Activated naive CD4-positive, alpha-beta T cell treated with anti-CD3 and anti-CD28 coated beads, Interleukin-2, amount 50 U/mL, for 72 hours (primary cell): ENCODE measurements at regions not wholly inside any gene's neighbourhood (a gene's known extent, or its start where the extent isn't known, plus 50 kb on each side); places are given as distances from the start of the nearest gene placed in this dataset.
A peak's percentile ranks its signal among the peaks of the same experiment; 100 is the strongest.

Experiments used
- ATAC-seq, 2 donors: fragments of 150-1000 bp; cut with Tn5 transposase; 2 replicates each; pipeline ENCODE4 v1.10.0; 2021; ENCODE audit warnings: mild to moderate bottlenecking in 2 of 2, moderate library complexity in 2 of 2
- DNase-seq, 2 donors: peaks; one replicate each; pipeline ENCODE4 v3.0.0; 2021 to 2022; ENCODE audit warnings: low spot score in 2 of 2
- H3K27ac Mint-ChIP-seq, 2 donors: one replicate each; pipeline ENCODE4 v1.8.0; 2022; ENCODE audit warnings: mild to moderate bottlenecking in 2 of 2, mixed read lengths in 2 of 2
- H3K36me3 Mint-ChIP-seq, 2 donors: one replicate each; pipeline ENCODE4 v1.8.0; 2022; ENCODE audit warnings: mixed read lengths in 2 of 2
- H3K9me3 Mint-ChIP-seq, 2 donors: one replicate each; pipeline ENCODE4 v1.8.0; 2022; ENCODE audit warnings: mixed read lengths in 2 of 2

DNA sequence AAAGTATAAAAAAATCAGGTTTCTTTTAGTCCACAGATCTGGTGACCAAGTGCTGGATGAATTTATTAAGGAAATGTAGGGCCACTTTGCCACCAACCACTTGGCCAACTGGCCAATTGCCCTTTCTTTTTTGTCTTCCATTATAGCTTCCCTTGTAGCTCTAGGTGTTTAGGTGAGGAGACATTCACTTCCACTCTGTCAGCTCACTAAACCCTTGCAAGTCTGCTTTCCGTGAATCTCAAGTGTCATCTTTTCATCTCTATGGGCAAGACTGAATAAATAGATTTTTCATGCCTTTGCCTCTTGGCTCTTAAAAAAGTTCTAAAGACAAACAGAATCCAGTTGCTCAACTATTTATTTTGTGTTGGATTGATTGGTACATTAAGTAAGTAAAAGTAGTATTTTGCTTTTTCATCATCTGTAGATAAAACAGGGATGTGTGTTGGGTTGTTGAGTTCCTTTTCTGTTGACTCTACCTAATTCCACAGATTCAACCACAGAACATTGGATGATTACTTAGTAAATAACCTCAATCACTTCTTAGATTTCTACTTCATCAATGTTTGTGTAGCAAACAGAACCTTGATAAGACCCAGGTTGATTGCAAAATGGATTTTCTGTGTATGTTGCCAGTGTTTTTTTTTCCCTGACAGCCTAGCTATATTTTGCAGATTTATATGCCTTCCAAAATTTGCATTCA lies 68.1 kb upstream of the GRXCR1 start:
- no peak for ATAC-seq
- no peaks in the 10 kb centered on the region for H3K36me3 Mint-ChIP-seq
- no peak for DNase-seq
- no peak overlapping the region for H3K27ac Mint-ChIP-seq
- no peaks in the 10 kb centered on the region for H3K9me3 Mint-ChIP-seq

DNA sequence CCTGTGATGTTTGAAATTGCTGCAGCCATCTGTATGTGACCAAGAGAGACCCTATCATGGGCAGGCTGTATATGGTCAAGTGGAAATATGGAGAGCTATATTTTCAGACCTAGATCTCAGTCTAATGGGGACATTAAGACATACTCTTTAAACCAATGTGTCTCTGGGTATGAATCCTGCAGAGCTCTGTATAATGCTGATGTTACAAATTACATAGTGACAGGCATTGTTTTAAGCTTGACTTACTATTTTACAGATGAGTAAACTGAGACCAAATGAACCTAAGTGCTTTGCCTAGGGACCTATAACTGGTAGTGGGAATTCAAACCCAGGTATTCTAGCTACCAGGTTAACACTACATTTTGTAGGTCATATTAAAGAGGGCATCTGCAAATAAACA lies 71.3 kb upstream of the GRXCR1 start:
- Mint-ChIP-seq H3K36me3 (no peaks in the 10 kb centered on the region), H3K27ac (no peak overlapping the region), H3K9me3 (no peaks in the 10 kb centered on the region)
- no peak for ATAC-seq
- DNase-seq: no peak

DNA sequence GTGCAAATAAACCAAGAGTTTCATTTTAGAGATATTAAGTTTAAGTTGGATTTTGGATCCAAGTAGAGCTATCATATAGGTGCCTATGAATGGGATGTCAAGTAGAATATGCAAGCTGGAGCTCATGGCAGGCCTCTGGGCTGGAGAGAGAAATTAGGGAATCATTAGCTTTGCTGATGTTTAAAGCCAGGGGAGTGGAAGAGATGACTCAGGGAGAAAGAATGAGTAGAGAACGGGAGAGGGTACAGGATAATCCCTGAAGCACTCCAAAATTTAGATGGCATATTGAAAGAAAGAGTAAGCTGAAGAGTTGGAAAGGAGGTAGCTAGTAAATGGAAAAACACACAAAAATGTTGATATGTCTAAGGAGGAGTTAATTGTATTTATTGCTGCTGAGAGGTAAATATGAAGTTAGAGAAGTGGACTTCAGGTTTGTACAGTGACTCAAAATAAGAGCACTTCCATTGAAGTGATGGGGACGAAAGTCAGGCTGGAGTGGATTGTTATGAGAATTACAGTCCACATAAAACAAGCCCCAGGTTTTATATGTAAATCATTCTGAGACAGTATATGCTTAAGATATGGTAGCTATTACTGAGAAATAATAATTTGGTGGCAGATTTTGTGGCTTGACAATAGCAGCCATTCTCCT lies 72.5 kb upstream of the GRXCR1 start:
- Mint-ChIP-seq H3K27ac (no peak overlapping the region), H3K9me3 (no peaks in the 10 kb centered on the region), H3K36me3 (no peaks in the 10 kb centered on the region)
- DNase-seq (no peak), ATAC-seq (no peak)

- Mint-ChIP-seq H3K36me3 (no peaks in the 10 kb centered on the region), H3K27ac (no peak overlapping the region), H3K9me3 (no peaks in the 10 kb centered on the region)
- DNase-seq (no peak), ATAC-seq (no peak)
Observed at GRCh38 chr4:42817913-42818312, 74.6 kb upstream of the GRXCR1 start.

GRCh38 chr4:42816880-42817400 lies 75.6 kb upstream of the GRXCR1 start:
- H3K36me3 Mint-ChIP-seq: no peaks in the 10 kb centered on the region
- no peak overlapping the region for H3K27ac Mint-ChIP-seq
- H3K9me3 Mint-ChIP-seq: no peaks in the 10 kb centered on the region
- no peak for ATAC-seq
- DNase-seq: no peak

- Mint-ChIP-seq H3K36me3 (no peaks in the 10 kb centered on the region), H3K9me3 (no peaks in the 10 kb centered on the region)
- no peak for ATAC-seq
Observed at GRCh38 chr4:42816189-42816879, 76.2 kb upstream of the GRXCR1 start.

DNA sequence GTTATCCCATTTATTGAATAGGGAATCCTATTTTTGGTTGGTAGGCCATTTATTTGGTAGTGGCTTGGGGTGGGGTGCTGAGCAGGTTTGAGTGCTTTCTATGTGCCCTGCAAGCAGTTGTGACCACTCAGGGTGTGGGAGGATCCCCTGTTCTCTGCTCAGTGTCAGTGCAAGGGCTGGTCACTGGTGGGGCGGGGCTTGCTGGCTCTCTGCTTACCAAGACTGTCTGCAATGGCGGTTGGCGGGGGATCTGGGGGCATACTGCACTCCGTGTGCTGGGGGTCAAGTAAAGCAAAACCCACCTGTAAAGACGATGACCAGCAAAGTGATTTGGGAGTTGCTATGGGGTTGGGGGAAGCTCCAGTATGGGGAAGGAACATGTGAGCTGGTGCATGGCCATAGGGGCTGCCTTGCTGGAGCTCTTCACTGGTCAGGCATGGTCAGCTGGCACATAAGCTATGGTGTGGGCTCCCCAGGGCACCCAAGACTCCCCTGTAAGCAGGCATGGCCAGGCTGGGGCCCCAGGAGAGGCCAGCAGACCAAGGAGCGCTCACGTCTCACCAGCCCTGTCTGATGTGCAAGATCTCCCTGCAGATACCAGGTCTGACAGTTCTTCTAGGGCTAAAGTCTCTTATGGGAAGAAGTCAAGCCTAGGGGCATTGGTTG lies 83.0 kb upstream of the GRXCR1 start:
- Mint-ChIP-seq H3K36me3 (no peaks in the 10 kb centered on the region), H3K27ac (no peak overlapping the region), H3K9me3 (no peaks in the 10 kb centered on the region)
- no peak for ATAC-seq
- DNase-seq: no peak

More at GRCh38 chr4:42816189-42816879, 76.2 kb upstream of the GRXCR1 start:
- H3K27ac Mint-ChIP-seq: no peak overlapping the region
- DNase-seq: no peak

DNA sequence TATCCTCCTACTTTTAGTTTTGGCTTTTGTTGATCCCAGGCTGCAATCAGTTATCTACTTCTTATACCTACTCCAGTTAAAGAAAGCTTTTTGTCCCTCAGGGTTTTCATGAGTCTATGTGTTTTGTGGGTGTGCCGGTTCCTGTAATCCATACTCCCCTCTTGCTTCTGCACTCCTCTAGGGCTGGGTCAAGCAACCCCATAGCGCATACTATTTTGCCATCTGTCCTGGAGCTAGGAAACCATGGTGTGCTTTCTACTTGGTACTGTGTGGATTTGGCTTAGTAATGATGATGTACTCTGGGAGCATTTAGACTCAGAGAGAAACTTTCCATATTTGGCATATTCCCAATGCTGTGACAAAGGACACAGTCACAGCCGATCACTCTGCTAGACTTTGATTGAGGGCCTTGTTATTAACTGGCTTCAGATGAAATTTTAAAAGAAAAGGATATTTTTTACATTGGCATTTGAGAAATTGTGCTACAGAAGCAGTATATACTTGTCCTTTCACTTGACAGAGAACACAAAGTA lies 86.1 kb upstream of the GRXCR1 start:
- ATAC-seq (no peak), DNase-seq (no peak)
- H3K36me3 Mint-ChIP-seq: peaks cover 8 to 9% of the 10 kb centered on the region in 2 donors
- H3K27ac Mint-ChIP-seq: no peak overlapping the region
- peaks cover 14 to 16% of the 10 kb centered on the region in 2 donors for H3K9me3 Mint-ChIP-seq

DNA sequence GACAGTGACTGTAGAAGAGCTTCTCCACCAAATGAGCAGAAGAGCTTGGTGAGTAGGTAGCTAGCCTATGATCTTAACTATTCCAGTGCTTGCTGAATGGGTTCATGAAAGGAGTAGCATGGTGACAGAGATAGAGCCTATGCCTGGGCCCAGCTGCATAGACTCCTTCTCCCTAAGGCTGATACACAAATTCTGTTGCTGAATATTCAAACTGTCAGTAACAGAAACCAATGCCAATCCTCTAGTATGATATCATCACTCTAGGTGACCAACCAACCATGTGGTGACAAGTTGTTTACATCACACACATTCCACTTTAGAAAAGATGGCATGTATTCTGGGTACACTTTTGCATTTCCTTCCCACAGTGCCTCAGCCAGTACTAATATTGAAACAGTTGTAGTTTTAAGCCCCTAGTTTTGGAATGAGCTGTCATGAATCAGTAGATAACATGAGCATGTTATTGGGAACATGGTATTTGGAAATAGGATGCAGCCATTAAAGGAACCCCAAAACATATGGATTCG lies 103.4 kb upstream of the GRXCR1 start:
- ATAC-seq (peak in 1 of 2 donors; percentile 91), DNase-seq (no peak)
- Mint-ChIP-seq H3K36me3 (peaks cover 8 to 12% of the 10 kb centered on the region in 2 donors), H3K27ac (no peak overlapping the region), H3K9me3 (peaks cover 0 to 11% of the 10 kb centered on the region in 2 donors)

- Mint-ChIP-seq H3K36me3 (peaks cover 8 to 12% of the 10 kb centered on the region in 2 donors), H3K9me3 (peaks cover 0 to 11% of the 10 kb centered on the region in 2 donors), H3K27ac (no peak overlapping the region)
- ATAC-seq (no peak), DNase-seq (no peak)
Observed at GRCh38 chr4:42787079-42787463, 105.4 kb upstream of the GRXCR1 start.

GRCh38 chr4:42786350-42787078 lies 106.0 kb upstream of the GRXCR1 start:
- ATAC-seq (no peak), DNase-seq (no peak)
- H3K27ac Mint-ChIP-seq: peak overlapping the region in 1 of 2 donors; percentile 37
- peaks cover 0 to 11% of the 10 kb centered on the region in 2 donors for H3K9me3 Mint-ChIP-seq
- peaks cover 8 to 12% of the 10 kb centered on the region in 2 donors for H3K36me3 Mint-ChIP-seq

- H3K27ac Mint-ChIP-seq: peak overlapping the region in 1 of 2 donors; percentile 37
- peaks cover 0 to 11% of the 10 kb centered on the region in 2 donors for H3K9me3 Mint-ChIP-seq
- DNase-seq (no peak), ATAC-seq (no peak)
- peaks cover 8 to 12% of the 10 kb centered on the region in 2 donors for H3K36me3 Mint-ChIP-seq
Observed at GRCh38 chr4:42785817-42786216, 106.7 kb upstream of the GRXCR1 start.

DNA sequence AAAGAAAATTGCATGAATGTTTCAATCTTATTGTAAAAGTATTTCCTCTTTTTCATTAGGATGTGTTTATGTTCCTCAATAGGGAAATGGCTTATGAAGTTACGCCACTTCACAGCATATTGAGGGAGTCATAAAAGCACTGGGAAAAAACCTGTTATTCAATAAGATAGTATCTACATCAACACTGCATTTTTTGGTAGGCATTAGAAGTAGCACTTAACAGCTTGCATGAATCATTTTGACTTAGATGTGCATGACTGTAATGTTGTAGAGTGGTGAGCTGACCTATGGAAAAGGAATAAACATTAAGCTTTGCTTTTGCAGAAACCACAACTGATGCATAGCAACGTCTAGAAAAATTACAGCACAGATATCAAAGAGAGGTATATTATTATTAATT lies 111.2 kb upstream of the GRXCR1 start:
- ATAC-seq (peak in 1 of 2 donors; percentile 56), DNase-seq (no peak)
- Mint-ChIP-seq H3K36me3 (peaks cover 8 to 12% of the 10 kb centered on the region in 2 donors), H3K9me3 (peaks cover 0 to 5% of the 10 kb centered on the region in 2 donors), H3K27ac (no peak overlapping the region)

GRCh38 chr4:42778349-42778748 lies 114.2 kb upstream of the GRXCR1 start:
- no peaks in the 10 kb centered on the region for H3K9me3 Mint-ChIP-seq
- ATAC-seq: no peak

GRCh38 chr4:42768125-42768748 lies 111.3 kb upstream of the ATP8A1 start:
- no peak for DNase-seq
- no peak overlapping the region for H3K27ac Mint-ChIP-seq
- no peaks in the 10 kb centered on the region for H3K9me3 Mint-ChIP-seq
- no peak for ATAC-seq
- no peaks in the 10 kb centered on the region for H3K36me3 Mint-ChIP-seq

More at GRCh38 chr4:42778349-42778748, 114.2 kb upstream of the GRXCR1 start:
- Mint-ChIP-seq H3K36me3 (no peaks in the 10 kb centered on the region), H3K27ac (no peak overlapping the region)
- no peak for DNase-seq
